H54 (cell line): ENCODE measurements at regions not wholly inside any gene's neighbourhood (a gene's known extent, or its start where the extent isn't known, plus 50 kb on each side); places are given as distances from the start of the nearest gene placed in this dataset.
"Not testable (repeated sequence)": the region's sequence is repeated elsewhere in the genome, so short reads cannot be mapped to it uniquely, and the experiment has no call there.

ENCODE experiments used
- DNase-seq: peaks from one replicate; pipeline ENCODE4 v3.0.0; 2011; ENCODE audit warnings: low spot score, mixed read lengths; ENCODE audit not compliant: insufficient read length
- FAIRE-seq: peaks from 3 replicates; lab custom pipeline; 2011; peaks lifted over from hg19 to GRCh38; lab: Jason Lieb, UNC
- POLR2A ChIP-seq: IDR thresholded peaks from 2 replicates; pipeline ENCODE4 v1.6.1; 2011; ENCODE audit warnings: low read depth, mild to moderate bottlenecking, low read length

DNA sequence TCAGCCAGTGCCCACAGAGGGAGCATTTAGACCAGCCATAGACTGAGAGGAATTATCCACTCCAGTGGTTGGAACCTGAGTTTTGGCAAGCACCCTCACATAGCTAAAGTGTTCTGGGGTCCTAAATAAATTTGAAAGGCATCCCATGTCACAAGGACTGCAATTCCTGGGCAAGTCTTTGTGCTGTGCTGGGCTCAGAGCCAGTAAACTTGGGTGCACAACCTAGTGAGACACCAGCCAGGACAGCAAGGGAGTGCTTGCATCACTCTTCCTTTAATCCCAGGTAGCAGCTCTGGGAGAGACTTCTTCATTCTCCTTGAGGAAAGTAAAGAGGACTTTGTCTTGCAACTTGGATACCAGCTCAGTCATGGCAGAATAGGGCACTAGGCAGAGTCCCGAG, 142.0 kb upstream of the FSCB start:
- FAIRE-seq: no peak
- DNase-seq: no peak
- no peak for TF ChIP-seq POLR2A

GRCh38 chr14:44640416-44640815, 133.3 kb upstream of the FSCB start:
- TF ChIP-seq POLR2A: no peak
- FAIRE-seq (no peak), DNase-seq (no peak)

GRCh38 chr14:44639781-44640385, 132.8 kb upstream of the FSCB start:
- FAIRE-seq: no peak
- TF ChIP-seq POLR2A: no peak
- no peak for DNase-seq

- FAIRE-seq (no peak), DNase-seq (no peak)
- no peak for TF ChIP-seq POLR2A
Observed at GRCh38 chr14:44634692-44635091, 127.6 kb upstream of the FSCB start.

DNA sequence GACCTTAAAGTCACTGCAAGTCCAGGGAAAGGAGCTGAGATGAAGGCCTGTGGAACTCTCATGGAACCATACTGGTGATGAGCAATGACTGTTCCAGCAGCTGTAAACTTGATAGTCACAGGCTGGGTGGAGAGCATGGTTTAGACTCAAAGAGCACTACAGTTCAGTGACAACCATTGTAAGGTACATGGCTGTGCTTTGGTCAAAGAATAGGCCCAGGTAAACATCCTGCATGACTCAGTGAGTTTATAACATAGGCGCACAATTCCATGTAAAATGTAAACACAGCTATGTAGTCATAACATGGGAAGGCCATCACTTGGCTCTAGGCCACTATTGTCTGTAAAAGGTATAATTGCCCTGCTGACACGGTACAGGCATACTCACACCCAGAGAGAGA, 119.3 kb upstream of the FSCB start:
- no peak for TF ChIP-seq POLR2A
- DNase-seq: no peak
- FAIRE-seq: no peak

DNA sequence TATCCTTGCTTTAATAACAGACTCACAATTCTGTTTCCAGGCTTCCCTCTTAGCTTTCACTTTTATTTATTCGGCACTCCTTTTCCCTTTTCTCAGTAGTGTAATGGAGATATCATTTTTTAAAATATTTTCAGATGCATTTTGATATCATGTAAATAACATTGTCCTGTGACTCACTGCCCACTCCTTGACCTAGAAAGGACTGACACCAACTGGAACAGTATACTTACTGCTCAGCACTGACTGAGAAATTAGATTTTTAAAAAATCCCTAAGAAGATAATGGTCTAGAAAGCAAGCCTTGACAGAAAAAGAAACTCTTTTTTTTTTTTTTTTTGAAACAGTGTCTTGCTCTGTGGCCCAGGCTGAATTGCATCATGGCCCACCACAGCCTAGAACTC, 118.0 kb upstream of the FSCB start:
- no peak for FAIRE-seq
- no peak for TF ChIP-seq POLR2A
- DNase-seq: no peak

- no peak for TF ChIP-seq POLR2A
- DNase-seq (no peak), FAIRE-seq (no peak)
Observed at GRCh38 chr14:44620121-44621019, 113.3 kb upstream of the FSCB start.

GRCh38 chr14:44616204-44616603, 109.1 kb upstream of the FSCB start:
- DNase-seq (no peak), FAIRE-seq (no peak)
- TF ChIP-seq POLR2A: no peak

GRCh38 chr14:44613061-44613712, 106.1 kb upstream of the FSCB start:
- FAIRE-seq (no peak), DNase-seq (no peak)
- TF ChIP-seq POLR2A: no peak

- DNase-seq (no peak), FAIRE-seq (no peak)
- TF ChIP-seq POLR2A: no peak
Observed at GRCh38 chr14:44612002-44612401, 104.9 kb upstream of the FSCB start.

GRCh38 chr14:44609876-44610510, 102.9 kb upstream of the FSCB start:
- no peak for DNase-seq
- no peak for TF ChIP-seq POLR2A
- no peak for FAIRE-seq

GRCh38 chr14:44609201-44609600, 102.1 kb upstream of the FSCB start:
- TF ChIP-seq POLR2A: no peak
- FAIRE-seq (no peak), DNase-seq (no peak)

DNA sequence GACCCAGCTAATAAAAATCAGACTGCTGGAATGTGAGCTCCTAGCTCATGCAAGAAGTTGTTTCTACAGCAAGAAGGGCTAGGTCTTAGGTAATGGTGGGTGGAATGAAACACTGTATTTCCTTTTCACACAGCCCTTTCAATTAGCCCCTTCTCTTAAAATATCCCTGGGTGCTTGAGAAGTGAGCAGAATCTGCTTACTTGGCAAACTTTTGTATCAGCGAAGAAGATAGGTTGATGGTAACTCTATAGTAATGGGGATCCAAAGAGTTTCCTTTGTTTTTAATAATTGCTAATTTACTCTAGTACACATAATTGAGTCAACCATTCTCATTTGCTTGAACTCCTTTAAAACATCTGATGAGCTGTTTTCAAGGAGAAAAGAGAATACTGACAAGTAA, 100.6 kb upstream of the FSCB start:
- FAIRE-seq: no peak
- DNase-seq: no peak
- TF ChIP-seq POLR2A: no peak

GRCh38 chr14:44606576-44606975, 99.5 kb upstream of the FSCB start:
- TF ChIP-seq POLR2A: no peak
- DNase-seq (no peak), FAIRE-seq (no peak)

- not testable (repeated sequence) for FAIRE-seq, DNase-seq
Observed at GRCh38 chr14:44601266-44601665, 94.2 kb upstream of the FSCB start.
